HepG2 (cell line): ENCODE measurements at regions not wholly inside any gene's neighbourhood (a gene's known extent, or its start where the extent isn't known, plus 50 kb on each side); places are given as distances from the start of the nearest gene placed in this dataset.

ENCODE experiments used
- ATAC-seq: fragments of 200-7000 bp; cut with Tn5 transposase; 3 replicates; pipeline ENCODE4 v1.9.1; 2020; ENCODE audit warnings: mild to moderate bottlenecking, moderate library complexity
- BruUV-seq: library from RNA; stranded (reverse); fragments of 400-500 nt; replicated peaks from 2 replicates; lab custom pipeline; 2021; lab: Mats Ljungman, UMichigan
- CTCF ChIA-PET: fragments of 300-600 bp; formaldehyde crosslinking; extraction: SDS; loops from one replicate; lab custom pipeline; 2021; ENCODE audit warnings: low total read pairs, inconsistent platforms, low intra/inter-chr PET ratio; lab: Yijun Ruan, JAX
- POLR2A ChIA-PET: fragments of 350-600 bp; sonication (Branson Sonifier 250); formaldehyde crosslinking; loops from one replicate; lab custom pipeline; 2020; ENCODE audit warnings: antibody characterized with exemption, inconsistent platforms; lab: Yijun Ruan, JAX
- DNase-seq: peaks from one replicate; pipeline ENCODE4 v3.0.0-alpha.2; 2015; ENCODE audit warnings: low spot score
- FAIRE-seq: peaks from 3 replicates; lab custom pipeline; 2011; peaks lifted over from hg19 to GRCh38; lab: Jason Lieb, UNC
- H2AFZ ChIP-seq: one replicate; pipeline ENCODE4 v1.6.1; 2011; ENCODE audit warnings: low read length, inconsistent platforms
- H3K27ac ChIP-seq: fragments of 300-600 bp; 3 replicates; pipeline ENCODE4 v1.8.0; 2011; ENCODE audit warnings: mixed run types, mild to moderate bottlenecking, mixed read lengths, low read length, inconsistent platforms; ENCODE audit not compliant: insufficient read depth; ENCODE audit errors: extremely low read length
- H3K27me3 ChIP-seq, 2 experiments: fragments of 200-600 bp in 1 of 2; 2 replicates in 1 of 2; 3 replicates in 1 of 2; pipeline versions ENCODE4 v1.6.0 to v1.8.0; 2011; ENCODE audit warnings: low read length in 2 of 2, mild to moderate bottlenecking in 2 of 2, moderate library complexity in 2 of 2, inconsistent platforms in 1 of 2; ENCODE audit not compliant: insufficient read depth in 2 of 2, control insufficient read depth in 1 of 2
- H3K36me3 ChIP-seq, 2 experiments: fragments of 200-600 bp in 1 of 2; replicated peaks in 1 of 2; 2 replicates in 1 of 2; 3 replicates in 1 of 2; pipeline versions ENCODE4 v1.5.1 to v1.8.0; 2011; ENCODE audit warnings: low read length in 2 of 2, inconsistent platforms in 1 of 2; ENCODE audit not compliant: insufficient read depth in 2 of 2, control insufficient read depth in 1 of 2
- H3K4me1 ChIP-seq: 2 replicates; pipeline ENCODE4 v1.5.1; 2012; ENCODE audit warnings: low read length, inconsistent platforms; ENCODE audit not compliant: insufficient read depth
- H3K4me2 ChIP-seq: 2 replicates; pipeline ENCODE4 v1.6.0; 2011; ENCODE audit warnings: low read depth, low read length, inconsistent platforms
- H3K4me3 ChIP-seq, 3 experiments: fragments of 200-600 bp in 1 of 3; sonication (generic), shearing (Covaris generic) in 1 of 3; replicated peaks in 1 of 3; 2 replicates each; pipeline ENCODE4 v1.5.1; 2011 to 2016; ENCODE audit warnings: low read length in 3 of 3, inconsistent platforms in 2 of 3, low read depth in 2 of 3, mild to moderate bottlenecking in 2 of 3, control low read depth in 1 of 3, mixed read lengths in 1 of 3; ENCODE audit not compliant: insufficient read depth in 1 of 3
- H3K79me2 ChIP-seq: one replicate; pipeline ENCODE4 v1.6.1; 2011; ENCODE audit warnings: low read length, inconsistent platforms; ENCODE audit not compliant: insufficient read depth
- H3K9ac ChIP-seq: 2 replicates; pipeline ENCODE4 v1.6.0; 2011; ENCODE audit warnings: mild to moderate bottlenecking, low read depth, low read length, inconsistent platforms; ENCODE audit not compliant: insufficient read depth
- H3K9me3 ChIP-seq: 2 replicates; pipeline ENCODE4 v1.5.1; 2012; ENCODE audit warnings: mild to moderate bottlenecking, low read length
- H4K20me1 ChIP-seq: 2 replicates; pipeline ENCODE4 v1.6.0; 2011; ENCODE audit warnings: inconsistent platforms, mild to moderate bottlenecking, low read length, moderate library complexity; ENCODE audit not compliant: insufficient read depth
- E2F2 ChIP-seq: sonication (generic); formaldehyde crosslinking; IDR thresholded peaks from 2 replicates; pipeline ENCODE4 v1.4.0; 2020; ENCODE audit warnings: missing genetic modification reagents, borderline replicate concordance
- ELK4 ChIP-seq: sonication (generic); formaldehyde crosslinking; IDR thresholded peaks from 2 replicates; pipeline ENCODE4 v1.9.0; 2021; ENCODE audit warnings: missing genetic modification reagents, borderline replicate concordance
- KDM4B ChIP-seq: sonication (generic); formaldehyde crosslinking; IDR thresholded peaks from 2 replicates; pipeline ENCODE4 v1.4.0; 2020; ENCODE audit warnings: missing genetic modification reagents
- PAX8 ChIP-seq: sonication (generic); formaldehyde crosslinking; IDR thresholded peaks from 2 replicates; pipeline ENCODE4 v1.8.0; 2022; ENCODE audit warnings: mild to moderate bottlenecking, missing genetic modification reagents, borderline replicate concordance
- POLR2AphosphoS2 ChIP-seq: IDR thresholded peaks from 2 replicates; pipeline ENCODE4 v1.6.1; 2011; ENCODE audit warnings: low read depth, low read length, improper control_type of control experiment
- REL ChIP-seq: sonication (generic); formaldehyde crosslinking; conservative IDR thresholded peaks from 2 replicates; pipeline ENCODE4 v1.8.0; 2022; ENCODE audit warnings: mild to moderate bottlenecking, missing genetic modification reagents, moderate library complexity
- ZBTB10 ChIP-seq: sonication (generic); formaldehyde crosslinking; IDR thresholded peaks from 2 replicates; pipeline ENCODE4 v1.4.0; 2020; ENCODE audit warnings: missing genetic modification reagents, borderline replicate concordance
- ZFP91 ChIP-seq: sonication (generic); formaldehyde crosslinking; IDR thresholded peaks from 2 replicates; pipeline ENCODE4 v1.9.0; 2022; ENCODE audit warnings: missing genetic modification reagents, mild to moderate bottlenecking, borderline replicate concordance
- ZNF547 ChIP-seq: sonication (generic); formaldehyde crosslinking; IDR thresholded peaks from 2 replicates; pipeline ENCODE4 v1.5.1; 2020; ENCODE audit warnings: mild to moderate bottlenecking, missing genetic modification reagents
- ZNF678 ChIP-seq: sonication (generic); formaldehyde crosslinking; IDR thresholded peaks from 2 replicates; pipeline ENCODE4 v1.4.0; 2020; ENCODE audit warnings: mild to moderate bottlenecking, missing genetic modification reagents
- WGBS: methylation state at CpG from one replicate; pipeline ENCODE4 v1.1.6; 2017; ENCODE audit warnings: low lambda C conversion rate; 5-methylcytosine and 5-hydroxymethylcytosine counted together
- in situ Hi-C: cut with HindIII; loops from 2 replicates; pipeline ENCODE4 v1.10.0; 2017; ENCODE audit warnings: low pct_unique_long_range_greater_than_20kb; ENCODE audit not compliant: extremely low pct_ligation_motif_present
- intact Hi-C: fragments of 100-400 bp; cut with micrococcal nuclease; formaldehyde crosslinking; loops from one replicate; pipeline ENCODE4 v1.10.0; 2022; ENCODE audit not compliant: unreplicated experiment

- intact Hi-C loops = no loop called here
- TF ChIP-seq E2F2 (CRISPR knock-in tag) (no peak), ZBTB10 (no peak), ZNF678 (CRISPR knock-in tag) (no peak)
- Histone ChIP-seq H3K9ac (no peak overlapping the region), H2AFZ (no peak overlapping the region), H3K36me3 (no peaks in the 10 kb centered on the region), H3K4me2 (no peak overlapping the region), H3K9me3 (no peaks in the 10 kb centered on the region), H4K20me1 (no peaks in the 10 kb centered on the region), H3K27me3 (no peaks in the 10 kb centered on the region), H3K79me2 (no peaks in the 10 kb centered on the region), H3K4me3 (no peak overlapping the region), H3K27ac (no peak overlapping the region), H3K4me1 (peaks cover 33% of the 10 kb centered on the region)
- FAIRE-seq = no peak
- WGBS = 74% methylated on average over 3 of the region's 3 CpGs
- BruUV-seq = no TSS peak
- ATAC-seq = no peak
- ChIA-PET CTCF (no interaction called here), POLR2A (no interaction called here)
- peak; percentile 31 for DNase-seq
- in situ Hi-C loops = loop anchor here (5.0 kb wide), 2 partner anchors 39 to 79 kb away; partner anchors contain the start of gene HAO2
Observed at GRCh38 chr1:119288751-119289150, 79.8 kb upstream of the HAO2 start.

- DNase-seq = no peak
- intact Hi-C loops (no loop called here), in situ Hi-C loops (no loop called here)
- Histone ChIP-seq H3K27me3 (no peaks in the 10 kb centered on the region), H3K4me2 (no peak overlapping the region), H4K20me1 (no peaks in the 10 kb centered on the region), H2AFZ (no peak overlapping the region), H3K79me2 (no peaks in the 10 kb centered on the region), H3K4me3 (no peak overlapping the region), H3K4me1 (peaks cover 48% of the 10 kb centered on the region), H3K27ac (no peak overlapping the region), H3K36me3 (no peaks in the 10 kb centered on the region), H3K9ac (no peak overlapping the region), H3K9me3 (no peaks in the 10 kb centered on the region)
- CTCF ChIA-PET = no interaction called here
- FAIRE-seq = no peak
- no TSS peak for BruUV-seq
- POLR2A ChIA-PET = no interaction called here
- no peak for ATAC-seq
- WGBS = 93% methylated on average over 4 of the region's 4 CpGs
- TF ChIP-seq KDM4B (CRISPR knock-in tag) = no peak
- no peak for TF ChIP-seq ELK4 (CRISPR knock-in tag)
- no peak for TF ChIP-seq POLR2AphosphoS2
- no peak for TF ChIP-seq ZFP91 (CRISPR knock-in tag)
- TF ChIP-seq ZNF547 (CRISPR knock-in tag) = no peak
- TF ChIP-seq REL (CRISPR knock-in tag) = no peak
- TF ChIP-seq PAX8 (CRISPR knock-in tag) = no peak
Observed at GRCh38 chr1:119290297-119290696, 78.3 kb upstream of the HAO2 start.
